DMS153 treated with DMSO at 0.1 percent for 48 hours (cell line): ENCODE measurements at regions not wholly inside any gene's neighbourhood (a gene's known extent, or its start where the extent isn't known, plus 50 kb on each side); places are given as distances from the start of the nearest gene placed in this dataset.

Experiments used
- DNase-seq: peaks from one replicate; lab custom pipeline; 2025; ENCODE audit not compliant: unreplicated experiment; lab: John Stamatoyannopoulos, UW

GRCh38 chr13:80040196-80040980 lies 300.5 kb downstream of the SPRY2 start:
- no peak for DNase-seq

GRCh38 chr13:80039000-80039399 lies 301.9 kb downstream of the SPRY2 start:
- no peak for DNase-seq

GRCh38 chr13:80038371-80038770 lies 302.6 kb downstream of the SPRY2 start:
- DNase-seq: no peak

- DNase-seq: no peak
Observed at GRCh38 chr13:80037505-80037888, 303.4 kb downstream of the SPRY2 start.

GRCh38 chr13:80036845-80037504 lies 304.0 kb downstream of the SPRY2 start:
- no peak for DNase-seq

- no peak for DNase-seq
Observed at GRCh38 chr13:80035096-80035495, 305.8 kb downstream of the SPRY2 start.

GRCh38 chr13:80033951-80034350 lies 307.0 kb downstream of the SPRY2 start:
- no peak for DNase-seq

- DNase-seq: no peak
Observed at GRCh38 chr13:80033286-80033685, 307.6 kb downstream of the SPRY2 start.

GRCh38 chr13:80030491-80030890 lies 310.4 kb downstream of the SPRY2 start:
- no peak for DNase-seq

GRCh38 chr13:80029170-80029569 lies 311.8 kb downstream of the SPRY2 start:
- DNase-seq: peak; percentile 71

- no peak for DNase-seq
Observed at GRCh38 chr13:80022146-80022545, 318.8 kb downstream of the SPRY2 start.

- DNase-seq: no peak
Observed at GRCh38 chr13:80012251-80012650, 328.7 kb downstream of the SPRY2 start.

GRCh38 chr13:80011448-80012212 lies 329.3 kb downstream of the SPRY2 start:
- DNase-seq: no peak

- DNase-seq: no peak
Observed at GRCh38 chr13:80010846-80011245, 330.1 kb downstream of the SPRY2 start.

- no peak for DNase-seq
Observed at GRCh38 chr13:80010286-80010831, 330.6 kb downstream of the SPRY2 start.

- DNase-seq: no peak
Observed at GRCh38 chr13:80009760-80010159, 331.2 kb downstream of the SPRY2 start.

- DNase-seq: no peak
Observed at GRCh38 chr13:80006940-80007339, 334.0 kb downstream of the SPRY2 start.

- no peak for DNase-seq
Observed at GRCh38 chr13:80001510-80001842, 339.4 kb downstream of the SPRY2 start.

- no peak for DNase-seq
Observed at GRCh38 chr13:80000684-80001509, 340.0 kb downstream of the SPRY2 start.

GRCh38 chr13:79999601-80000000 lies 341.3 kb downstream of the SPRY2 start:
- DNase-seq: no peak

- DNase-seq: no peak
Observed at GRCh38 chr13:79998381-79998880, 342.5 kb downstream of the SPRY2 start.
